WTC11 (cell line): ENCODE measurements at regions not wholly inside any gene's neighbourhood (a gene's known extent, or its start where the extent isn't known, plus 50 kb on each side); places are given as distances from the start of the nearest gene placed in this dataset.

Source experiments
- ATAC-seq: fragments of 200-7000 bp; cut with Tn5 transposase; 2 replicates; pipeline ENCODE4 v1.10.0; 2021; ENCODE audit warnings: mild to moderate bottlenecking, moderate library complexity
- CTCF ChIA-PET: fragments of 300-600 bp; sonication (Branson Sonifier 250); formaldehyde crosslinking; loops from one replicate; lab custom pipeline; 2021; ENCODE audit warnings: antibody characterized with exemption; lab: Charles Lee
- POLR2A ChIA-PET: fragments of 350-600 bp; sonication (Branson Sonifier 250); formaldehyde crosslinking; loops from one replicate; lab custom pipeline; 2021; ENCODE audit warnings: antibody characterized with exemption; lab: Charles Lee
- DNase-seq: peaks from one replicate; pipeline ENCODE4 v3.0.0; 2021; ENCODE audit warnings: low spot score
- H3K27ac Mint-ChIP-seq: 2 replicates; pipeline ENCODE4 v1.8.0; 2021; ENCODE audit warnings: mixed read lengths
- H3K27me3 Mint-ChIP-seq: 2 replicates; pipeline ENCODE4 v1.8.0; 2021; ENCODE audit warnings: low read depth, mild to moderate bottlenecking, moderate library complexity, mixed read lengths
- H3K36me3 Mint-ChIP-seq: 2 replicates; pipeline ENCODE4 v1.8.0; 2021; ENCODE audit warnings: mixed read lengths
- H3K4me1 Mint-ChIP-seq: 2 replicates; pipeline ENCODE4 v1.8.0; 2022; ENCODE audit warnings: mixed read lengths
- H3K4me3 Mint-ChIP-seq: 2 replicates; pipeline ENCODE4 v1.8.0; 2021; ENCODE audit warnings: mild to moderate bottlenecking, moderate library complexity, mixed read lengths
- H3K9me3 Mint-ChIP-seq: 2 replicates; pipeline ENCODE4 v1.8.0; 2021; ENCODE audit warnings: mixed read lengths
- EMX1 ChIP-seq: fragments of 250-450 bp; sonication (Bioruptor Pico); IDR thresholded peaks from 2 replicates; pipeline ENCODE4 v1.8.0; 2021; ENCODE audit warnings: mild to moderate bottlenecking
- ETV6 ChIP-seq: sonication (generic); formaldehyde crosslinking; IDR thresholded peaks from 2 replicates; pipeline ENCODE4 v1.8.1; 2022; ENCODE audit warnings: mild to moderate bottlenecking, missing genetic modification reagents
- FOXJ3 ChIP-seq: sonication (generic); formaldehyde crosslinking; IDR thresholded peaks from 2 replicates; pipeline ENCODE4 v1.9.0; 2021; ENCODE audit warnings: missing genetic modification reagents, mild to moderate bottlenecking, borderline replicate concordance
- GTF2I ChIP-seq: fragments of 250-450 bp; sonication (Bioruptor Pico); conservative IDR thresholded peaks from 2 replicates; pipeline ENCODE4 v1.4.0; 2021; ENCODE audit warnings: mild to moderate bottlenecking
- HMGA2 ChIP-seq: fragments of 250-450 bp; sonication (Bioruptor Pico); IDR thresholded peaks from 2 replicates; pipeline ENCODE4 v1.4.0; 2021; ENCODE audit warnings: mild to moderate bottlenecking, moderate library complexity
- MXD4 ChIP-seq: fragments of 250-450 bp; sonication (Bioruptor Pico); IDR thresholded peaks from 2 replicates; pipeline ENCODE4 v1.8.0; 2021; ENCODE audit warnings: mild to moderate bottlenecking, moderate library complexity, borderline replicate concordance
- OVOL2 ChIP-seq: fragments of 250-450 bp; sonication (Bioruptor Pico); IDR thresholded peaks from 2 replicates; pipeline ENCODE4 v1.9.0; 2021; ENCODE audit warnings: mild to moderate bottlenecking, borderline replicate concordance
- SOX15 ChIP-seq: fragments of 250-450 bp; sonication (Bioruptor Pico); IDR thresholded peaks from 2 replicates; pipeline ENCODE4 v1.9.0; 2021; ENCODE audit warnings: mild to moderate bottlenecking
- TEAD1 ChIP-seq: sonication (generic); formaldehyde crosslinking; IDR thresholded peaks from 2 replicates; pipeline ENCODE4 v1.8.0; 2022; ENCODE audit warnings: mild to moderate bottlenecking, missing genetic modification reagents
- ZBTB21 ChIP-seq: sonication (generic); formaldehyde crosslinking; IDR thresholded peaks from 2 replicates; pipeline ENCODE4 v1.8.1; 2023; ENCODE audit warnings: mild to moderate bottlenecking, missing genetic modification reagents, borderline replicate concordance
- ZNF121 ChIP-seq: sonication (generic); formaldehyde crosslinking; IDR thresholded peaks from 2 replicates; pipeline ENCODE4 v1.8.0; 2023; ENCODE audit warnings: missing genetic modification reagents
- ZNF671 ChIP-seq: fragments of 250-450 bp; sonication (Bioruptor Pico); IDR thresholded peaks from 2 replicates; pipeline ENCODE4 v1.8.0; 2021; ENCODE audit warnings: mild to moderate bottlenecking
- TF ChIP-seq, protein P1 (sequence below): sonication (generic); formaldehyde crosslinking; IDR thresholded peaks from 2 replicates; pipeline ENCODE4 v1.8.1; 2022; ENCODE audit warnings: low read depth, missing genetic modification reagents, borderline replicate concordance
- TF ChIP-seq, protein P2 (sequence below): fragments of 200-600 bp; IDR thresholded peaks from 2 replicates; pipeline ENCODE4 v1.8.0; 2022; ENCODE audit warnings: antibody characterized with exemption
- TF ChIP-seq, protein P3 (sequence below): sonication (generic); formaldehyde crosslinking; IDR thresholded peaks from 2 replicates; pipeline ENCODE4 v1.8.1; 2023; ENCODE audit warnings: mild to moderate bottlenecking, missing genetic modification reagents, moderate library complexity
- TF ChIP-seq, protein P4 (sequence below): sonication (generic); formaldehyde crosslinking; IDR thresholded peaks from 2 replicates; pipeline ENCODE4 v1.8.0; 2022; ENCODE audit warnings: mild to moderate bottlenecking, missing genetic modification reagents
- TF ChIP-seq, protein P5 (sequence below): fragments of 250-450 bp; sonication (Bioruptor Pico); IDR thresholded peaks from 2 replicates; pipeline ENCODE4 v1.9.0; 2021; ENCODE audit warnings: moderate library complexity, mild to moderate bottlenecking, inconsistent platforms, borderline replicate concordance
- TF ChIP-seq, protein P6 (sequence below): fragments of 250-450 bp; sonication (Bioruptor Pico); IDR thresholded peaks from 2 replicates; pipeline ENCODE4 v1.9.0; 2021; ENCODE audit warnings: mild to moderate bottlenecking
- TF ChIP-seq, protein P7 (sequence below): sonication (generic); formaldehyde crosslinking; IDR thresholded peaks from 2 replicates; pipeline ENCODE4 v1.8.0; 2022; ENCODE audit warnings: missing genetic modification reagents

DNA sequence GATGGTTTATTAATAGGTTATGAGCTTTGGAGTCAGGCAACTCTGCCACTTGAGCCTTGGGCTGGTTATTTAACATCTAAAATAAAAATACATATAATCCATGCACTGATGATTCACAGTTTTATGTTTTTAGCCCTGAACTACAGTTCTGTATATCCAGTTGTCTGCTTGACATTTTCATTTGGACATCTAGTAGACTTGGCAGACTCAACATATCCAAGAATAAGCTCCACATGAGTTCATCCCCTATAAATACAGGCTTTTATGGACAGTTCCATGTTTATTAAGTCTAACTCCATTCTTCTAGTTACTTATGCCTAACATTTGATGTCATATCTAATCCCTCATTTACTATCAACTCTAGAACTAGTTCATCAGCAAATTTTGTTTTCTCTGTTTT lies 174.2 kb downstream of the KIF2B start:
- peaks cover 49% of the 10 kb centered on the region for H3K9me3 Mint-ChIP-seq
- CTCF ChIA-PET = no interaction called here
- POLR2A ChIA-PET = no interaction called here
- H3K4me1 Mint-ChIP-seq = no peaks in the 10 kb centered on the region
- no peaks in the 10 kb centered on the region; the same call in 1 of the 2 replicates for H3K27me3 Mint-ChIP-seq
- DNase-seq (no peak), ATAC-seq (no peak)
- no peak overlapping the region for H3K27ac Mint-ChIP-seq
- no peak overlapping the region for H3K4me3 Mint-ChIP-seq
- TF ChIP-seq, protein P1, sequence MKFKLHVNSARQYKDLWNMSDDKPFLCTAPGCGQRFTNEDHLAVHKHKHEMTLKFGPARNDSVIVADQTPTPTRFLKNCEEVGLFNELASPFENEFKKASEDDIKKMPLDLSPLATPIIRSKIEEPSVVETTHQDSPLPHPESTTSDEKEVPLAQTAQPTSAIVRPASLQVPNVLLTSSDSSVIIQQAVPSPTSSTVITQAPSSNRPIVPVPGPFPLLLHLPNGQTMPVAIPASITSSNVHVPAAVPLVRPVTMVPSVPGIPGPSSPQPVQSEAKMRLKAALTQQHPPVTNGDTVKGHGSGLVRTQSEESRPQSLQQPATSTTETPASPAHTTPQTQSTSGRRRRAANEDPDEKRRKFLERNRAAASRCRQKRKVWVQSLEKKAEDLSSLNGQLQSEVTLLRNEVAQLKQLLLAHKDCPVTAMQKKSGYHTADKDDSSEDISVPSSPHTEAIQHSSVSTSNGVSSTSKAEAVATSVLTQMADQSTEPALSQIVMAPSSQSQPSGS (CRISPR knock-in tag) = no peak
- TF ChIP-seq ZBTB21 (CRISPR knock-in tag) (no peak), SOX15 (CRISPR knock-in tag) (no peak)
- TF ChIP-seq, protein P2, sequence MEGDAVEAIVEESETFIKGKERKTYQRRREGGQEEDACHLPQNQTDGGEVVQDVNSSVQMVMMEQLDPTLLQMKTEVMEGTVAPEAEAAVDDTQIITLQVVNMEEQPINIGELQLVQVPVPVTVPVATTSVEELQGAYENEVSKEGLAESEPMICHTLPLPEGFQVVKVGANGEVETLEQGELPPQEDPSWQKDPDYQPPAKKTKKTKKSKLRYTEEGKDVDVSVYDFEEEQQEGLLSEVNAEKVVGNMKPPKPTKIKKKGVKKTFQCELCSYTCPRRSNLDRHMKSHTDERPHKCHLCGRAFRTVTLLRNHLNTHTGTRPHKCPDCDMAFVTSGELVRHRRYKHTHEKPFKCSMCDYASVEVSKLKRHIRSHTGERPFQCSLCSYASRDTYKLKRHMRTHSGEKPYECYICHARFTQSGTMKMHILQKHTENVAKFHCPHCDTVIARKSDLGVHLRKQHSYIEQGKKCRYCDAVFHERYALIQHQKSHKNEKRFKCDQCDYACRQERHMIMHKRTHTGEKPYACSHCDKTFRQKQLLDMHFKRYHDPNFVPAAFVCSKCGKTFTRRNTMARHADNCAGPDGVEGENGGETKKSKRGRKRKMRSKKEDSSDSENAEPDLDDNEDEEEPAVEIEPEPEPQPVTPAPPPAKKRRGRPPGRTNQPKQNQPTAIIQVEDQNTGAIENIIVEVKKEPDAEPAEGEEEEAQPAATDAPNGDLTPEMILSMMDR = no peak
- TF ChIP-seq, all 79 proteins: peak for 0
- H3K36me3 Mint-ChIP-seq = peaks cover 21% of the 10 kb centered on the region

DNA sequence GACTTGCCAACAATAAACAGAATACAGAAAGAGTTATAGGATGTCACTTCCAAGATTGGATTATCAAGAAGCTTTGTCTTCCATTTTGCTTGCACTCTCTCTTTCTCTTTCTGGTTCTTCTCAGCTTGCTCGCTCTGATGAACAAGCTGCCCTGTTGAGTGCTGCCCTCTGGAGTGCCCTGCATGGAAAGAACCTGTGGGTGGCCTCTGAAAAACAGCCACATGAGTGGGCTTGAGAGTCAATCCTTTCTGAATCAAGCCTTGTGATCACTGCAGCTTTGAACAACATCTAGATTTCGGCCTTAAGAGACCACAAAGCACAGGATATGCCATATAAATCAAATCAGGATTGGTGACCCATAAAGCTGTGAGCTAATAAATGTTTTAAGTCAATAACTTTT lies 185.1 kb downstream of the KIF2B start:
- CTCF ChIA-PET = no interaction called here
- Mint-ChIP-seq H3K4me3 (no peak overlapping the region), H3K27ac (no peak overlapping the region), H3K9me3 (peaks cover 47% of the 10 kb centered on the region), H3K36me3 (peaks cover 30% of the 10 kb centered on the region), H3K27me3 (no peaks in the 10 kb centered on the region), H3K4me1 (no peaks in the 10 kb centered on the region)
- ATAC-seq (no peak), DNase-seq (no peak)
- POLR2A ChIA-PET = no interaction called here
- TF ChIP-seq MXD4 (no peak), GTF2I (no peak), EMX1 (no peak), ETV6 (CRISPR knock-in tag) (no peak), ZNF121 (CRISPR knock-in tag) (no peak), HMGA2 (CRISPR knock-in tag) (no peak), OVOL2 (no peak), TEAD1 (CRISPR knock-in tag) (no peak), ZBTB21 (CRISPR knock-in tag) (no peak), FOXJ3 (CRISPR knock-in tag) (no peak), ZNF671 (CRISPR knock-in tag) (no peak)
- TF ChIP-seq, protein P3, sequence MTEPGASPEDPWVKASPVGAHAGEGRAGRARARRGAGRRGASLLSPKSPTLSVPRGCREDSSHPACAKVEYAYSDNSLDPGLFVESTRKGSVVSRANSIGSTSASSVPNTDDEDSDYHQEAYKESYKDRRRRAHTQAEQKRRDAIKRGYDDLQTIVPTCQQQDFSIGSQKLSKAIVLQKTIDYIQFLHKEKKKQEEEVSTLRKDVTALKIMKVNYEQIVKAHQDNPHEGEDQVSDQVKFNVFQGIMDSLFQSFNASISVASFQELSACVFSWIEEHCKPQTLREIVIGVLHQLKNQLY = no peak
- TF ChIP-seq, protein P4, sequence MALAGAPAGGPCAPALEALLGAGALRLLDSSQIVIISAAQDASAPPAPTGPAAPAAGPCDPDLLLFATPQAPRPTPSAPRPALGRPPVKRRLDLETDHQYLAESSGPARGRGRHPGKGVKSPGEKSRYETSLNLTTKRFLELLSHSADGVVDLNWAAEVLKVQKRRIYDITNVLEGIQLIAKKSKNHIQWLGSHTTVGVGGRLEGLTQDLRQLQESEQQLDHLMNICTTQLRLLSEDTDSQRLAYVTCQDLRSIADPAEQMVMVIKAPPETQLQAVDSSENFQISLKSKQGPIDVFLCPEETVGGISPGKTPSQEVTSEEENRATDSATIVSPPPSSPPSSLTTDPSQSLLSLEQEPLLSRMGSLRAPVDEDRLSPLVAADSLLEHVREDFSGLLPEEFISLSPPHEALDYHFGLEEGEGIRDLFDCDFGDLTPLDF (CRISPR knock-in tag) = no peak
- TF ChIP-seq, protein P5, sequence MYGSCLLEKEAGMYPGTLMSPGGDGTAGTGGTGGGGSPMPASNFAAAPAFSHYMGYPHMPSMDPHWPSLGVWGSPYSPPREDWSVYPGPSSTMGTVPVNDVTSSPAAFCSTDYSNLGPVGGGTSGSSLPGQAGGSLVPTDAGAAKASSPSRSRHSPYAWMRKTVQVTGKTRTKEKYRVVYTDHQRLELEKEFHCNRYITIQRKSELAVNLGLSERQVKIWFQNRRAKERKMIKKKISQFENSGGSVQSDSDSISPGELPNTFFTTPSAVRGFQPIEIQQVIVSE = no peak
- TF ChIP-seq, protein P6, sequence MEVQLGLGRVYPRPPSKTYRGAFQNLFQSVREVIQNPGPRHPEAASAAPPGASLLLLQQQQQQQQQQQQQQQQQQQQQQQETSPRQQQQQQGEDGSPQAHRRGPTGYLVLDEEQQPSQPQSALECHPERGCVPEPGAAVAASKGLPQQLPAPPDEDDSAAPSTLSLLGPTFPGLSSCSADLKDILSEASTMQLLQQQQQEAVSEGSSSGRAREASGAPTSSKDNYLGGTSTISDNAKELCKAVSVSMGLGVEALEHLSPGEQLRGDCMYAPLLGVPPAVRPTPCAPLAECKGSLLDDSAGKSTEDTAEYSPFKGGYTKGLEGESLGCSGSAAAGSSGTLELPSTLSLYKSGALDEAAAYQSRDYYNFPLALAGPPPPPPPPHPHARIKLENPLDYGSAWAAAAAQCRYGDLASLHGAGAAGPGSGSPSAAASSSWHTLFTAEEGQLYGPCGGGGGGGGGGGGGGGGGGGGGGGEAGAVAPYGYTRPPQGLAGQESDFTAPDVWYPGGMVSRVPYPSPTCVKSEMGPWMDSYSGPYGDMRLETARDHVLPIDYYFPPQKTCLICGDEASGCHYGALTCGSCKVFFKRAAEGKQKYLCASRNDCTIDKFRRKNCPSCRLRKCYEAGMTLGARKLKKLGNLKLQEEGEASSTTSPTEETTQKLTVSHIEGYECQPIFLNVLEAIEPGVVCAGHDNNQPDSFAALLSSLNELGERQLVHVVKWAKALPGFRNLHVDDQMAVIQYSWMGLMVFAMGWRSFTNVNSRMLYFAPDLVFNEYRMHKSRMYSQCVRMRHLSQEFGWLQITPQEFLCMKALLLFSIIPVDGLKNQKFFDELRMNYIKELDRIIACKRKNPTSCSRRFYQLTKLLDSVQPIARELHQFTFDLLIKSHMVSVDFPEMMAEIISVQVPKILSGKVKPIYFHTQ (CRISPR knock-in tag) = no peak
- TF ChIP-seq, protein P7, sequence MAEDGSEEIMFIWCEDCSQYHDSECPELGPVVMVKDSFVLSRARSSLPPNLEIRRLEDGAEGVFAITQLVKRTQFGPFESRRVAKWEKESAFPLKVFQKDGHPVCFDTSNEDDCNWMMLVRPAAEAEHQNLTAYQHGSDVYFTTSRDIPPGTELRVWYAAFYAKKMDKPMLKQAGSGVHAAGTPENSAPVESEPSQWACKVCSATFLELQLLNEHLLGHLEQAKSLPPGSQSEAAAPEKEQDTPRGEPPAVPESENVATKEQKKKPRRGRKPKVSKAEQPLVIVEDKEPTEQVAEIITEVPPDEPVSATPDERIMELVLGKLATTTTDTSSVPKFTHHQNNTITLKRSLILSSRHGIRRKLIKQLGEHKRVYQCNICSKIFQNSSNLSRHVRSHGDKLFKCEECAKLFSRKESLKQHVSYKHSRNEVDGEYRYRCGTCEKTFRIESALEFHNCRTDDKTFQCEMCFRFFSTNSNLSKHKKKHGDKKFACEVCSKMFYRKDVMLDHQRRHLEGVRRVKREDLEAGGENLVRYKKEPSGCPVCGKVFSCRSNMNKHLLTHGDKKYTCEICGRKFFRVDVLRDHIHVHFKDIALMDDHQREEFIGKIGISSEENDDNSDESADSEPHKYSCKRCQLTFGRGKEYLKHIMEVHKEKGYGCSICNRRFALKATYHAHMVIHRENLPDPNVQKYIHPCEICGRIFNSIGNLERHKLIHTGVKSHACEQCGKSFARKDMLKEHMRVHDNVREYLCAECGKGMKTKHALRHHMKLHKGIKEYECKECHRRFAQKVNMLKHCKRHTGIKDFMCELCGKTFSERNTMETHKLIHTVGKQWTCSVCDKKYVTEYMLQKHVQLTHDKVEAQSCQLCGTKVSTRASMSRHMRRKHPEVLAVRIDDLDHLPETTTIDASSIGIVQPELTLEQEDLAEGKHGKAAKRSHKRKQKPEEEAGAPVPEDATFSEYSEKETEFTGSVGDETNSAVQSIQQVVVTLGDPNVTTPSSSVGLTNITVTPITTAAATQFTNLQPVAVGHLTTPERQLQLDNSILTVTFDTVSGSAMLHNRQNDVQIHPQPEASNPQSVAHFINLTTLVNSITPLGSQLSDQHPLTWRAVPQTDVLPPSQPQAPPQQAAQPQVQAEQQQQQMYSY (CRISPR knock-in tag) = no peak
